H1 (cell line): ENCODE measurements at regions not wholly inside any gene's neighbourhood (a gene's known extent, or its start where the extent isn't known, plus 50 kb on each side); places are given as distances from the start of the nearest gene placed in this dataset.

Experiments used
- EP300 ChIP-seq, 2 experiments: IDR thresholded peaks; 1 replicate in 1 of 2; 2 replicates in 1 of 2; pipeline ENCODE4 v1.6.1; 2011 to 2012; ENCODE audit warnings: low read depth in 2 of 2, low read length in 2 of 2, mild to moderate bottlenecking in 2 of 2, borderline replicate concordance in 1 of 2, inconsistent platforms in 1 of 2, moderate library complexity in 1 of 2
- POLR2AphosphoS5 ChIP-seq: IDR thresholded peaks from 2 replicates; pipeline ENCODE4 v1.6.1; 2011; ENCODE audit warnings: low read depth, low read length

DNA sequence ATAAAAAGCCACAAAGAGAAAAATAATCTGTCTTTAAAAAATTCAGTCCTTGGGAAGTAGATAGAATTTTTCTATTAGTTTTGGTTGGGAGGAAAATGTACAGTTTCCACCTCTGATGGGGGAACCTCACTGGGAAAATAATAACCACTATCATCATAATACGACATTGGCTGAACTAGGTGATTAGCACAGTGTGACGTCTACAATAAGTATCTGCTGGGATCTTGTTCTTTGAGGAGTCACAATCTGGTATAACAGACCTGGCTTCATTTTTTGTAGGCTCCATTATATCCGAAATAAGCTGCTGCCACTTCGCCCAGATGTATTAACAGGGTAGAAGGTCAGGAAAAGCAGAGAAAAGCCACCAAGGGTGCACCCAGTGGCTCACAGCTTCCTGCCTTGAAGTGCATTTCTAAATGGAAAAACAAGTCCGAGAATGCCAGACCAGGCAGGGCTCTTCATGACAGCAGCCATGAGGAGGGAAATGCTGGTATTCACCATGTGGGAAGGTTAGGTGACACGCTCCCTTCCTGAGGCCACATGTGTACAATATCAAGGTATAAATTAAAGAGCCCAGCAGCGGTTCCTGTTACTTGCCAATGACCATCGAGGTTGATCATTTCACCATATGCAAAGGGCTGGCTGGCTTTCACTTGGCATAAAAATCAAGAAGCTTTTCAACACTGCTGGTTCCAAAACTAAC is 152.8 kb downstream of the PRELID2 start:
- TF ChIP-seq POLR2AphosphoS5 = no peak
- TF ChIP-seq EP300 (IDR thresholded peaks at IDR 0.05; ENCODE audit: borderline replicate concordance in 1 of 2, low read depth in 2 of 2, low read length in 2 of 2) = no peak
